GM12874 (cell line): ENCODE measurements at regions not wholly inside any gene's neighbourhood (a gene's known extent, or its start where the extent isn't known, plus 50 kb on each side); places are given as distances from the start of the nearest gene placed in this dataset.
A peak's percentile ranks its signal among the peaks of the same experiment; 100 is the strongest.

ENCODE experiments used
- TF ChIP-seq, protein P1 (sequence below): IDR thresholded peaks from 2 replicates; pipeline ENCODE4 v1.5.1; 2011; ENCODE audit warnings: low read depth, mild to moderate bottlenecking, control low read depth, low read length, moderate library complexity; ENCODE audit not compliant: insufficient read depth

DNA sequence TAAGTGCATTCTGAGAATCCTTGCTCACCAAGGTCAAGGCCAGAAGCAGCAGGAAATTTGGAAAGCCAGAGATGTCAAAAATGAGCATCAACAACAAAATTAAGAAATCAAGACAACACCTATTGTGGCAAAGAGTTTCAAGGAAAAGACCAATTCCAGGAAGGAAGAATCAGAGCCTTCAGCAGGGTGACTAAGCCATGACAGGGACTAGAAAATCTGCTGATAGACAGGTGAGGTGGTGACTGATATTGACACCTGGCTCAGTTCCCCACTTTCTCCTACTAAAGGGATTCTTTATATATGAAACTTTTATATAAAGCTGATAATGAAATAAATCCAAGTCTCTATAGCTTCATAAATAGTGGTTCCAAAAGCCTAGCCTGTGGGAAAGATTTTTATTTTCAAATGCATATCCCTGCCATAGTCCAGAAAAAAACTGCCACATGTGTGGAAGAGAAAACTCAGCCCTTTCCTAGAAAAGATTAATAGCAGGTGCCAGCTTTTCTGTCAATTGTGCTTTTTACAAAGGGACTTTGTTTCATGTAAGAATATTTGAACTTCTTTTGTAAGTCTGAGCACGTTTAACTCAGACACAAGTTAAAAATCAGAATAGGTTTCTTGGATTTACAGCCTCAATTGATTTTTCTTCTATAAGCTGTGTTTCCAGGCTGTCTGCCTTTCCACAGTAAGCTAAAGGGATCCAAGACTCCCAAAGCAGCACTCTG, 81.1 kb upstream of the GRAMD2B start:
- TF ChIP-seq, protein P1, sequence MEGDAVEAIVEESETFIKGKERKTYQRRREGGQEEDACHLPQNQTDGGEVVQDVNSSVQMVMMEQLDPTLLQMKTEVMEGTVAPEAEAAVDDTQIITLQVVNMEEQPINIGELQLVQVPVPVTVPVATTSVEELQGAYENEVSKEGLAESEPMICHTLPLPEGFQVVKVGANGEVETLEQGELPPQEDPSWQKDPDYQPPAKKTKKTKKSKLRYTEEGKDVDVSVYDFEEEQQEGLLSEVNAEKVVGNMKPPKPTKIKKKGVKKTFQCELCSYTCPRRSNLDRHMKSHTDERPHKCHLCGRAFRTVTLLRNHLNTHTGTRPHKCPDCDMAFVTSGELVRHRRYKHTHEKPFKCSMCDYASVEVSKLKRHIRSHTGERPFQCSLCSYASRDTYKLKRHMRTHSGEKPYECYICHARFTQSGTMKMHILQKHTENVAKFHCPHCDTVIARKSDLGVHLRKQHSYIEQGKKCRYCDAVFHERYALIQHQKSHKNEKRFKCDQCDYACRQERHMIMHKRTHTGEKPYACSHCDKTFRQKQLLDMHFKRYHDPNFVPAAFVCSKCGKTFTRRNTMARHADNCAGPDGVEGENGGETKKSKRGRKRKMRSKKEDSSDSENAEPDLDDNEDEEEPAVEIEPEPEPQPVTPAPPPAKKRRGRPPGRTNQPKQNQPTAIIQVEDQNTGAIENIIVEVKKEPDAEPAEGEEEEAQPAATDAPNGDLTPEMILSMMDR = no peak

DNA sequence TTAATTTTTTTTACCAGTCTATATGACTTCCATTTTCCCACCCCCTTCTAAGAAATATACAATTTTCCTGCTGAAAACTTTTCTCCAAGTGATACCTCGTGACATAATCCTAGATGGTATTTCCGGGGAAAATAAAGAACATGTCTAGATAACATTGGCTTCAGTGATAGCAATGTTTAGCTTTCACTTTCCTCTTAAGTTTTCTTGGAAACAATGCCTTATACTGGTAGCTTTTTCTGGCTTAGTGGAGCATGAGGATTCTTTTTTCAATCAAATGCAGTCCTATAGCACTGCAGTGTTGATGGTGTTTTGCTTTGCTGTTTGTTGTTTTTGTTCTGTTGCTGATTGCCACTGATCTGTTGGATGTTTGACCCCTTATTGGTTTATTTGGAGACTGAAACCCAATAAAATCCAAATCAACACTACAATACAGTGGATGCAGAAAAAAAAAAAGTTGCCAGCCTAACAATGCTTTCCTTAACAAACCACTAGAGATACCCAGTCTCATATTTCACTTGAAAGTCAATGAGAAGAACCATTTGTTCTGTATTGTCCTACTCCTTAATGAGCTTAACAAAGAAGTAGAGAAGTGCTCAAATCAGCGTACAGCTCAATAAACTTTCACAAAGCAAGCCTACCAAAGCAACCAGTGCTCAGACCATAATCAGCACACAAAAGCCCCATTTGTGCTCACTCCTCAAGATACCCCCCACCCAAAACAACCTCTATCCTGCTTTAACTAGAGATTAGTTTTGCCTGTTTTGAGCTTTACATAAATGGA, 74.2 kb upstream of the GRAMD2B start:
- TF ChIP-seq, protein P1 = no peak

DNA sequence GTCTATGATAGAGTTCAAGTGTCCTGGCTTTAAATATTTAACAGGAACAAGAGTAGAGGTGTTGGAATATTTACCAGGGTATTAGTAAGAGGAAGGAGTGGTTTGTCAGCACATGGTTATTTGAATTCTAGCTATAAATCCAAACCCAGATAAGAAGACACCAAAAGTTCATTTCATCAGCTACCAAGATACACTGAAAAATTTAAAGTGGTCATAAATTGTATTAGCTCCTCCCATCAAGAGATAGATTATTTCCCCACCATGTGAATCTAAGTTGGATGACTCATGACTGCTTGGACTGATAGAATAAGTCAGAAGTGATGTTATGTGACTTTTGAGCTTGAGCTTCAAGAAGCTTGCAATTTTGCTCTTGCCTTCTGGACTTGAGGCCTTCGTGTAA, 72.1 kb upstream of the GRAMD2B start:
- TF ChIP-seq, protein P1 = no peak

DNA sequence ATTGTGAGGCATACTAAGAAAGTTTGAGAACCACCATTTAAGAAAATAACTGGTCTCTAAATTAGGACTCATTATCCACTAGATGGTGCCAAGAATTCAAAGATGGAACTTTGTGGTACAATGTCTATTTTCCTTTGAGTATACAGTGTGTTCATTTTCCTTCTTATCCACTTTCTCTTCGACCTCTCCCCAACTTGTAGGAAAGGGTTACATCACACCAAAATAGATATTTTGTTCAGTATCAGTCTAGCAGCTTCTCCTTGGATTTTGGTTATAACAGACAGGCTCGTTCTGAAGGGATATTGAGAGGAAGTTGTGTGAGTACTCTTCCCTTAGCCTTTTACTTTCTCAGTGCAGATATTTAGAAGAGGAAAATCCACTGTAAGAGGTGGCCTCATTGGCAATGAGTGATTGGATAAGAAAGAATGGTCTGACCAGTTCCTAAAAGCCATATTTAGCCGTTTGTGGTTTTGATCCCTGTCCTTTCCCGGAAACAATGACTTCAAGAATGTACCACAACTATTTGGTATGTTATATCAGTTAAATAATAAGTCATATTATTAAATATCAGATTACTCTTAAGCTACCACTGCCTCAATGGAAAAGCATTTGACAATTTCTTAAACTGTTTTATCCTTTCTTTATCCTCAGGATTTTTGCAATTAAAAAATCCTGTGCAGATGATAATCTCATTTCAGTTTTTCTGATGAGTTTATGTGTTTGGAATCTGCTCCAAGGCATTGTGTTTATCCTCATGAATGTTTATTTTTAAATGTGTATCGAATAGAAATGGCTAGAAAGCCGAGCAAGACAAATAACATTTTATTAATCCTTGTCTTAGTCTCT, 69.0 kb upstream of the GRAMD2B start:
- TF ChIP-seq, protein P1 = peak; percentile 24; the same call in 1 of the 2 replicates

GRCh38 chr5:126354858-126355731, 68.1 kb upstream of the GRAMD2B start:
- TF ChIP-seq, protein P1 = no peak

DNA sequence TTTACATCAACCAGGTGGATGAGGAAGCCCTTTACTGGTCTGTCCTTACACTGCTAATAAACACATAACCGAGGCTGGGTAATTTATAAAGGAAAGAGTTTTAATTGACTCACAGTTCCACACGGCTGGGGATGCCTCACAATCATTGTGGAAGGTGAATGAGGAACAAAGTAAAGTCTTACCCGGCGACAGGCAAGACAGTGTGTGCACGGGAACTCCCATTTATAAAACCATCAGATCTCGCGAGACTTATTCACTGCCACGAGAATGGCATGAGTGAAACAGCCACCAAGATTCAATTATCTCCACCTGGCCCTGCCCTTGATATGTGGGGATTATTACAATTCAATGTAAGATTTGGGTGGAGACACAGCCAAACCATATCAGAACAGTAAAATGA, 67.3 kb upstream of the GRAMD2B start:
- TF ChIP-seq, protein P1 = no peak
